HUES6 (cell line): ENCODE measurements at regions not wholly inside any gene's neighbourhood (a gene's known extent, or its start where the extent isn't known, plus 50 kb on each side); places are given as distances from the start of the nearest gene placed in this dataset.

Experiments used
- H3K27ac ChIP-seq: 2 replicates; pipeline ENCODE4 v1.7.0; 2013; ENCODE audit warnings: low read depth, mild to moderate bottlenecking, low read length, inconsistent platforms
- H3K27me3 ChIP-seq: 2 replicates; pipeline ENCODE4 v1.6.1; 2013; ENCODE audit warnings: low read length; ENCODE audit not compliant: control insufficient read depth, insufficient read depth
- H3K36me3 ChIP-seq: 2 replicates; pipeline ENCODE4 v1.6.1; 2013; ENCODE audit warnings: low read length; ENCODE audit not compliant: control insufficient read depth, insufficient read depth
- H3K4me1 ChIP-seq: 2 replicates; pipeline ENCODE4 v1.6.1; 2013; ENCODE audit warnings: low read length; ENCODE audit not compliant: control insufficient read depth, insufficient read depth
- H3K4me3 ChIP-seq: 2 replicates; pipeline ENCODE4 v1.5.1; 2013; ENCODE audit warnings: low read depth, low read length
- H3K9ac ChIP-seq: one replicate; pipeline ENCODE4 v1.6.1; 2013; ENCODE audit warnings: mild to moderate bottlenecking, low read length
- H3K9me3 ChIP-seq: 2 replicates; pipeline ENCODE4 v1.6.1; 2013; ENCODE audit warnings: low read depth, low read length; ENCODE audit not compliant: control insufficient read depth, insufficient read depth

DNA sequence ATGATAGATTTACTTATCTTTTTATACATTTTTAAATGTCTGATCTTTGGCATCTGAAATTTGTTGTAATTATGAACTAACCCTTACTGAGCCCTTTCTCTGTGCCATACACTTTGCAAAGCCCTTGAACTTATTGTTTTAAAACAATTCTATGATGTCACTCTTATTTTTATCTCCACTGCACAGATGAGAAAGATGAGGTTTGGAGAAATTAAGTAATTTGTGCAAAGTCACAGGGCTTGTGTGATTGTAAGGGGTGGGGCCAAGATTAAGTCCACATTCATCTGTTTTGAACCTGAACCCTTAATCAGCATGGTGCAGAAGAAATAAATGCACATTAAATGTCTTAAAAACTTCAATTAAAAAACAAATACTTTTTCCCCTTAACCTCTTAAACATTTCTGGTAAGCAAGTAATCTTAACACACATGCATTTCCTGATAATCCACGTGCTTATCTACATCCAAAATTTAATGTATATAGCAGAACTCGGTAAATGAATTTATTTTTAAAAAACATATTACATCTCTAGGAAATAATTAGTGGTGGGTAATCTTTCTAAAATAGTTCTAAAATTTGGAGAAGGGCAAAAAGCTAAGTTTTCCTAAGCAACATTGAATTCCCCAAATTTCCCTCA is 189.8 kb upstream of the TBC1D5 start:
- H3K4me1 ChIP-seq = peaks cover 6% of the 10 kb centered on the region
- no peak overlapping the region for H3K9ac ChIP-seq
- no peaks in the 10 kb centered on the region for H3K36me3 ChIP-seq
- H3K27me3 ChIP-seq = no peaks in the 10 kb centered on the region
- H3K27ac ChIP-seq = no peak overlapping the region
- H3K4me3 ChIP-seq = no peak overlapping the region
- no peaks in the 10 kb centered on the region for H3K9me3 ChIP-seq

DNA sequence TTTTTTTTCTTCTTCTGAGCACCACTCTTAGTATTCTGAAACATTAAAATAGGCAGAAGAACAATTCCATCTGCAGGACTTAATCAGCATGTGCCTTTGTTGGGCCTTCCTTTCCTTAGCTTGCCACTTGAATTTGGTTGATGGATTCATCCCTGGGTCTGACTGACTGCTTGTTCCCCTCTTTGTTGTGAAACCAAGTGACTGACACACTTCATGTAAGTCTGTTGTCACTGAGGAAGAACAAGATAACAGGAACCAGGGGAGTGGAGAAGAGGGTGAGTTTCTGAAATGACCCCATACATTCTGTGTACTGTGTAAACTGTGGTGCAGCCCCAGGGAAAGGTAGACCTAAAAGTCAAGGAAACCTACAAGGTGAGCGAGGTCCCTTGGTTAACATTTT is 188.7 kb upstream of the TBC1D5 start:
- Histone ChIP-seq H3K27ac (no peak overlapping the region), H3K36me3 (no peaks in the 10 kb centered on the region), H3K4me3 (no peak overlapping the region), H3K9ac (no peak overlapping the region), H3K4me1 (peaks cover 6% of the 10 kb centered on the region), H3K9me3 (no peaks in the 10 kb centered on the region), H3K27me3 (no peaks in the 10 kb centered on the region)

DNA sequence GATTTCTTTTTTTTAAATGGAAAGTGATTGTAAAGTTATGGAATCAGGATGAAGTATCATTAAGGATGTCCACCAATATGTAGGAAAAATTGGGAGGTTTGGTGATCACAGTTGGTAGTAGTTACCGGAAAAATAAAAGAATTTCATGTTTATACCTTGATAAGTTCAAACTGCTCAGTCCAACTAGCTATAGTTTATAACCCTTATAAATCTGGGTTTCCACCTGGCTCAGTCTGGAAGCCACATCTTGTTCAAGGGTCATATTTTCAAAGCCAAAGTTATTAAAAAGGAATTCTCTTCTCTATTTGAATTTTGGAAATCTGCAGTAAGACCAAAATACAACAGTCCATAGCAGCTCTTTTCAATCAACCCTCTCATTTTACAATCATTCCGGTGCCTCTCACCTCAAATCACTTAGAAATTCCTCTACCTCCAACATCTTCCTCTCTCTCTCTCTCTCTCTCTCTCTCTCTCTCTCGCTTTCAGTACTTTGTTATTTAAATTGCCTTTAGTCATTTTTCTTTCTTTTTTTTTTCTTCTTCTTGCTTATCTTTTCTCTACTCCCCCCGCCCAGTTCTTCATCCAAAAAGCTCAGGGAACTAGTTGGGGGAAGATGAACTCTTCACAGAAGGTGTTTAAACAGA is 186.2 kb upstream of the TBC1D5 start:
- Histone ChIP-seq H3K9me3 (no peaks in the 10 kb centered on the region), H3K4me3 (no peak overlapping the region), H3K27ac (no peak overlapping the region), H3K9ac (no peak overlapping the region), H3K36me3 (no peaks in the 10 kb centered on the region), H3K4me1 (peaks cover 3% of the 10 kb centered on the region), H3K27me3 (no peaks in the 10 kb centered on the region)

DNA sequence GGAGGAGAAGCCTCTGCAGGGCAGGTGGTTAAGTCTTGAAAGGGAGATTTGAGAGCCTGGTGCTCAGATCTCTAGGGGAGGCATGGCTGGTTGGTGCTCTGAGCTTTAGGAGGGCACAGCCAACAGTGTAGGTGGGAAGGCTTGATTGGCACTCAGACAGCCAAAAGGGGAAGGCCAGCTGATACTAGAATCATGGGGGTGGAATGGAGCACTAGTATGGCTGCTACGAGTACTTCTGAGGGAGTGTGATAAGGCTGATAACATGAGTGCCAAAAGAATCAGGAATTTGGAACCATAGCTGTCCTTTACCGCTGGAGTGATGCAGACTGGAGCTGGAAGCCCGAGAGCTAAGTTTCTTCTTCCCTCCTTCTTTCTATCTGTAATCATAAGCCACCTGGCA is 184.6 kb upstream of the TBC1D5 start:
- H3K4me3 ChIP-seq = no peak overlapping the region
- no peaks in the 10 kb centered on the region for H3K4me1 ChIP-seq
- H3K36me3 ChIP-seq = no peaks in the 10 kb centered on the region
- no peaks in the 10 kb centered on the region for H3K27me3 ChIP-seq
- no peak overlapping the region for H3K9ac ChIP-seq
- no peak overlapping the region for H3K27ac ChIP-seq
- H3K9me3 ChIP-seq = no peaks in the 10 kb centered on the region

DNA sequence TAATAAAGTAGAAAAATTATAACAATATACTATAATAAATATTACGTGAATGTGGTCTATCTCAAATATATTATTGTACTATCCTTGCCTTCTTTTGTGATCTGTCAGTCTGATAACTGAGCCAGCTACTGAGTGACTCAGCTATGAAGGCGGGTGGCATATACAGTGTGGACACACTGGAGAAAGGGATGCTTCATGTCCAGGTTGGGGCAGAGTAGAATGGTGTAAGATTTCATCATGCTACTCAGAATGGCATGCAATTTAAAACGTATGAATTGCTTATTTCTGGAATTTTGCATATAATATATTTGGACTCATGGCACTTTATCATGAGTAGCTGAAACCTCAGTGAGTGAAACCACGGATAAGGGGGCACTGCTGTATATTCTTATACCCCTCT is 172.9 kb upstream of the TBC1D5 start:
- H3K4me3 ChIP-seq = no peak overlapping the region
- no peaks in the 10 kb centered on the region for H3K36me3 ChIP-seq
- H3K9ac ChIP-seq = no peak overlapping the region
- no peak overlapping the region for H3K27ac ChIP-seq
- no peaks in the 10 kb centered on the region for H3K9me3 ChIP-seq
- no peaks in the 10 kb centered on the region for H3K27me3 ChIP-seq
- H3K4me1 ChIP-seq = no peaks in the 10 kb centered on the region

DNA sequence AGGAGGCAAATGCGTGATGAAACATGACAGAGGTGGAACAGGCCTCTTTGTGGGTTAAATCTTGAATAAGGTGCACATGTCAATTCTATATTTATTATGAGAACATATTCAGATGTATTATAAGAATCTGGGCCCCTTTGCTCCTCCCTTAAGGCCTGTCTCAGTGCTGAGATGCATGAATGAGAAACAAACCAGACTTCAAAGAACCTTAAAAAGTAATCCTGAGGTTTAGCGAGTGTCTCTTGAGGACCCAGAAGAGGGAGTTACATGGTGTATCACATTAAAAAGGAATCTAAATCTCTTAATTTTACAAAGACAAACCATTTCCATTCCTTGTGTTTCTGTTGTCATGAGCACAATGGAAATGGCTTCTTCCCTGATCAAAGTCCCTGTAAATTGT is 170.9 kb upstream of the TBC1D5 start:
- H3K9ac ChIP-seq = no peak overlapping the region
- no peaks in the 10 kb centered on the region for H3K27me3 ChIP-seq
- H3K9me3 ChIP-seq = no peaks in the 10 kb centered on the region
- H3K36me3 ChIP-seq = no peaks in the 10 kb centered on the region
- H3K27ac ChIP-seq = no peak overlapping the region
- H3K4me1 ChIP-seq = peaks cover 13% of the 10 kb centered on the region
- H3K4me3 ChIP-seq = no peak overlapping the region

DNA sequence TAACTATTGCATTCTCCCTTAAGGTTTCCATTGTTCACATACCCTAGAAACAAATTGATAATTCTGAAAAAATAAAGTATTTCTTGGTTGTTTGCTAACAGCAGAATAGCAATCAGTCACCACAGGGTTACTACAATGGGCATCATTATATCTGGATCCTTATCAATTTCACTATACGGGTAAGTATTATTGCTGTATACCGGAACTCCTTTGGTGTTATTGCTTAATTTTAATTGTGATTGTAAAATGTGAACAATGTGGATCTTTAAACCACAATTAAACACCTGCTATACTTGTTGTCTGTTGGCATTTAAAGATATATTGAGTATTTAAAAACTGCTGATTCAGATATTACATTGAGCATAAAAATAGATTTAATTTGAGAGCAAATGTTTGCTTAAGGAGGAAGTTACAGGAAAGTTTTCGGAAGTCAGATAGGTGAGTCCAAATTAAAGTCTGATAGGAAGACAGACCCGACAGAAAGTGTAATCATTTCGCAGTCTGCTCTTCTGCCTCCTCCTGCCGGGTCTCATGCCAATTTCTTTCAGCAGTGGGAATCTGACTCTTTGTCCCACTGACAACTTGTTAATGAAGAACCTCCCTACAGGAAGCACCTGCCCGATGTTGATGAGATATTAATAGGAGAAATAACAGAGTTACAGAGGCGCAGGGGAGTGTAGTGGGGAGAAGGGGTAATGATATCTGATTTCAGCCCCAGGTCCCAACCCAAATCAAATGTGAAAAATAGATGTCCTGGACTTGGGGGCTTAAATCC is 169.7 kb upstream of the TBC1D5 start:
- Histone ChIP-seq H3K4me1 (peaks cover 19% of the 10 kb centered on the region), H3K9ac (no peak overlapping the region), H3K27me3 (no peaks in the 10 kb centered on the region), H3K36me3 (no peaks in the 10 kb centered on the region), H3K4me3 (no peak overlapping the region), H3K9me3 (no peaks in the 10 kb centered on the region), H3K27ac (no peak overlapping the region)

DNA sequence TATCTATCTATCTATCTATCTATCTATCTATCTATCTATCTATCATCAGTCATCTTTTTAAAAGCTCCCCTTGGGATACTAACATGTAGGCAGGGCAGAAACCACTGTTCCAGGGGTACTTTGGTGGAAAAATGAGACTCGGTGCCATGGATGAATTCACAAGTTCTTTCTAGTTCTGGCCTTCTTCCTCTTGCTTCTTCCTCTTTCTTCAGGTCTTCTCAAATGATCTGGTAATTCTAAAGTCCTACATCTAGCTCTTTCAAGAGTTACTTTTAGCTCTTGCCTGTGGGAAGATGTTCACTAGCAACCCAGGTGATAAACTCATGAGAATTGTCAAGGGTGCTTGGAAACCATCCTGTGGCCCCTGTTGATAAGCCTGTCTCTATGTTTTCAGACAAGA is 168.5 kb upstream of the TBC1D5 start:
- Histone ChIP-seq H3K4me3 (no peak overlapping the region), H3K27ac (no peak overlapping the region), H3K36me3 (no peaks in the 10 kb centered on the region), H3K9ac (no peak overlapping the region), H3K9me3 (no peaks in the 10 kb centered on the region), H3K4me1 (peaks cover 19% of the 10 kb centered on the region), H3K27me3 (no peaks in the 10 kb centered on the region)

DNA sequence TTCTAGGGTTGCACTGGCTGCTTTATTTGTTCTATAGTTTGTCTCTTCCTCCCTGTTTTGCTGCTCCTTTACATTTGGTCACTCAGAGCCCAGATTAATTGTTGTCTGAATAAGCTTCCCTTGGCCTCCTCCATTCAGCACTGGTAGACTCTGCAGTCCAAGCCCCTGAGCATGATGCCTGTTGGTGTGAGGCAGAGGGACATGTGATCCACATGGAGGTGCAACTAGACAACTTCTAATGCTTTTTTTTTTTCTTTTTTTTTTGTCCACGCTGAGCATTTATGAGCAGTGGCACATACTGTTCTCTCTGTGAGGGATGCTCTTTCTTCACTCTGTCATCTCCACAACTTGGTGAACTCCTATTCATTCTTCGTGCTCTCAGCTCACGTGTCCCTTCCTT is 167.3 kb upstream of the TBC1D5 start:
- Histone ChIP-seq H3K27ac (no peak overlapping the region), H3K9ac (no peak overlapping the region), H3K27me3 (no peaks in the 10 kb centered on the region), H3K9me3 (no peaks in the 10 kb centered on the region), H3K4me3 (no peak overlapping the region), H3K4me1 (peaks cover 19% of the 10 kb centered on the region), H3K36me3 (no peaks in the 10 kb centered on the region)

DNA sequence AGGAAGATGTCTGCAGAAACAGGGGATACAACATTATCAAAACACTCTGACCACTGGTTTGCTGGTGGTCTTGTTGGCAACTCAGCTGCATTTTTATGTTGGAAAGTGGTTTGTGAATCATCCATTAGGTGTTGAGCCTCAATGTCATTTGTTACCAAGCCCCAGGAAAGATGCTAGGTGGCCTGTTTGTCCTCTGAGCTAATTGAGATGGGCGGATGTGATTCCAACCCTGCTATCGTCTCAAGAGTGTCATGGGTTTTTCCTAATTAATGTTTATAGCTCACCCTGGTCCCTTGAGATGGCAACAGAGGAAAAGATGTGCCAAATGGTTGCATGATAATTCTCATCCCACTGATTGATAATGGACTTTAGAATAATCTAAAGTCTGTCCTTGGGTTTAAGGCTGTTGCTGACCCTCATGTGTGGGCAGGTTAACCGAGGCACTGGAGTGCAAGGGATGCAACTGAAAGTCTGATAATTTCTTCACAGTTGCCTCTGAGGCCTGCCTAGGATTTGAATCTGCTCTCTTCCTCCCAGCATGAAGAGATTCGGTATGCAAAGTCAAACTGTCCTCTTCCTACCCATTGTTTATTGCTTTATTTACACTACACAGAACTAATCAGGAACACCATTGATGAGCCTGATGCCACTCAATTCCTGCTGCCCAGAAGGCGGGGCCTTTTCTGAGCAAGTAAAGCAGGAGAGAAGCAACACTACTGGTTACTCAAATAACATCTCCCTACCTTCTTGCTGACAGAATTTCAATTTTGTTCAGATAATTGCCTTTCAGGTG is 166.2 kb upstream of the TBC1D5 start:
- Histone ChIP-seq H3K9ac (no peak overlapping the region), H3K4me3 (no peak overlapping the region), H3K9me3 (no peaks in the 10 kb centered on the region), H3K27me3 (no peaks in the 10 kb centered on the region), H3K4me1 (peaks cover 19% of the 10 kb centered on the region), H3K36me3 (no peaks in the 10 kb centered on the region), H3K27ac (no peak overlapping the region)

DNA sequence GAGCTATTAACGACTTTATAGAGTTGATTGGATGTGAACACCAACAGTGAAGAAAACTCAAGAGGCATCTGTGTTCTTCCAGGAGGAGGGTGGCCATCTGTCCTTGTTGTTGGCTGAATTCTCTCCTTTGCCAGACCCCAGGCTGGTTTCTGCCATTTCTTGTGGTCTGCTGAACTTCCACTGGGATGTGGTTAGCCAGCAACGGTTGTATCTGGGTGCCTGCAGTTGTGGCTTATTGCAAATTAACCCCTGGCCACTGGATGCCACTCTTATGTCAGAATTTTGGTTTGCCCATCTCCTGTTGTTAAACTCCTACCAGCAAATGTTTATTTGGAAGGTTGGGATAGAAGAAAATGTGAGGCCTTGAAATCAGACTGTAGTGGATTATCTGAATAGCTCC is 163.6 kb upstream of the TBC1D5 start:
- no peaks in the 10 kb centered on the region for H3K27me3 ChIP-seq
- H3K4me1 ChIP-seq = peaks cover 19% of the 10 kb centered on the region
- no peak overlapping the region for H3K4me3 ChIP-seq
- H3K9ac ChIP-seq = no peak overlapping the region
- H3K27ac ChIP-seq = no peak overlapping the region
- no peaks in the 10 kb centered on the region for H3K9me3 ChIP-seq
- H3K36me3 ChIP-seq = no peaks in the 10 kb centered on the region
